Testis (tissue), 2 donors: ENCODE measurements at regions not wholly inside any gene's neighbourhood (a gene's known extent, or its start where the extent isn't known, plus 50 kb on each side); places are given as distances from the start of the nearest gene placed in this dataset.

ENCODE experiments used
- POLR2A ChIP-seq: fragments of 450-650 bp; IDR thresholded peaks from one replicate; pipeline ENCODE4 v1.6.1; 2017; ENCODE audit warnings: antibody characterized with exemption, mild to moderate bottlenecking, moderate library complexity
- TF ChIP-seq, protein P1 (sequence below), 3 experiments: fragments of 450-650 bp in 2 of 3; fragments of 200-600 bp in 1 of 3; sonication (generic) in 1 of 3; IDR thresholded peaks; one replicate each; pipeline ENCODE4 v1.5.1; 2016 to 2019; ENCODE audit warnings: antibody characterized with exemption in 3 of 3, mild to moderate bottlenecking in 2 of 3, moderate library complexity in 1 of 3

DNA sequence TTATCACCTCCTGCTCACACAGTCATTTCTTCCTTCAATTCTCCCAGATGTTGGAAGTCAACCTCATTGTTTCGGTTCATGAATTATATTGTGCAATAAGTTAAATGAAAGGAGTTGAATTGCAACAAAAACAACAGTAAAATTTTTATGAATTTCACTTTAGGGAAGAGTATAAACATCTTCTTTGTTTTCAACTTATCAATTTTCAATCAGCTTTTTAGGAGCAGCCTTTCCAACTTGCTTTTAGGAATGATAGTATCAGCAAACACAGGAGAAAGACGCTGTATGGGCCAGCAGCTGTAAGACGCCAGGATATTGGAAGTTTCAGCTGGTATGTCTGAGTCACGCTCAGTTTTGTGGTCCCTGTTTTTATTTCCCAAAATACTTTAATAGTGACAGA, 132.5 kb upstream of the ARGLU1 start:
- TF ChIP-seq, protein P1, sequence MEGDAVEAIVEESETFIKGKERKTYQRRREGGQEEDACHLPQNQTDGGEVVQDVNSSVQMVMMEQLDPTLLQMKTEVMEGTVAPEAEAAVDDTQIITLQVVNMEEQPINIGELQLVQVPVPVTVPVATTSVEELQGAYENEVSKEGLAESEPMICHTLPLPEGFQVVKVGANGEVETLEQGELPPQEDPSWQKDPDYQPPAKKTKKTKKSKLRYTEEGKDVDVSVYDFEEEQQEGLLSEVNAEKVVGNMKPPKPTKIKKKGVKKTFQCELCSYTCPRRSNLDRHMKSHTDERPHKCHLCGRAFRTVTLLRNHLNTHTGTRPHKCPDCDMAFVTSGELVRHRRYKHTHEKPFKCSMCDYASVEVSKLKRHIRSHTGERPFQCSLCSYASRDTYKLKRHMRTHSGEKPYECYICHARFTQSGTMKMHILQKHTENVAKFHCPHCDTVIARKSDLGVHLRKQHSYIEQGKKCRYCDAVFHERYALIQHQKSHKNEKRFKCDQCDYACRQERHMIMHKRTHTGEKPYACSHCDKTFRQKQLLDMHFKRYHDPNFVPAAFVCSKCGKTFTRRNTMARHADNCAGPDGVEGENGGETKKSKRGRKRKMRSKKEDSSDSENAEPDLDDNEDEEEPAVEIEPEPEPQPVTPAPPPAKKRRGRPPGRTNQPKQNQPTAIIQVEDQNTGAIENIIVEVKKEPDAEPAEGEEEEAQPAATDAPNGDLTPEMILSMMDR (IDR thresholded peaks at IDR 0.05): no peak
- TF ChIP-seq POLR2A: no peak
